HG03060 (cell line): ENCODE measurements at regions not wholly inside any gene's neighbourhood (a gene's known extent, or its start where the extent isn't known, plus 50 kb on each side); places are given as distances from the start of the nearest gene placed in this dataset.

Experiments
- ATAC-seq: cut with Tn5 transposase; IDR thresholded peaks from one replicate; pipeline ENCODE4 v1.9.1; 2021; ENCODE audit warnings: low read depth, moderate number of reproducible peaks; ENCODE audit not compliant: unreplicated experiment

DNA sequence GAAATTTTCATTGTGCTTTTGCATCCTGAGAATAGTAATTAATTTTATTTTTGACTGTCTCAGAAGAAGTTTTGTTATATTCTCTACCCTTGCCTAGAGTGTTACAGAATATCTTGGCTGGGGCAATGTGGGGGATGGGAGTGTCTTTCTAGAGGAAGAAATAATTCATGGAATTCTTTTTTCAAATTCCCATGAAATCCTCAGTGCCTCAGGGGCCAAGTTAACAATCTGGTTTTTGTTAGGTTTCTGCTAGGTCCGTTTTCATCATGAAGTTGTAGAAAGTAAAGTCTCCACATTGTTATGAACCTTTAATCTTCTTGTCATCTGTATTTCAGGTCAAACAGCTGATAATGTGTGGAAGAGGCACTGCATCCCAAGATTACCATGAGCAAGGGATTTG is 145.6 kb upstream of the GYPC start:
- no peak for ATAC-seq

DNA sequence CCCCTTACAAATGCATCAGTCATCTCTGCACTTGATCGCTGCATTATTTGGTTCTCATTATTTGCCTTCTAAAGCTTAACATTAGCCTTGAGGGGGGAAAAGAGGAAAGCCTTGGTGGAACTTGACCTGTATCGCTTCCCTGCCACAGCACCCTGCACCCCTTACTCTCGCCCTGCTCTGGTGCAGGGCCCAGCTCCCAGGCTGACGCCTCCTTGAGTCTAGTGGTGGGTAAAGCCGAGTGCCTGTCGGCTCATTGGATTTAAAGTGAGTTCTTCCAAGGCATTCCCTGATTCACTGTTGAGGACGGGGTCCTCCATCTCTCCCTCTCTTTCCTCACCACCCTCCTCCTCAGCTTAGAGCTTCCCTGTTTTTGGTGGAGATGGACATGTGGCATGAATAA is 145.0 kb upstream of the GYPC start:
- no peak for ATAC-seq

DNA sequence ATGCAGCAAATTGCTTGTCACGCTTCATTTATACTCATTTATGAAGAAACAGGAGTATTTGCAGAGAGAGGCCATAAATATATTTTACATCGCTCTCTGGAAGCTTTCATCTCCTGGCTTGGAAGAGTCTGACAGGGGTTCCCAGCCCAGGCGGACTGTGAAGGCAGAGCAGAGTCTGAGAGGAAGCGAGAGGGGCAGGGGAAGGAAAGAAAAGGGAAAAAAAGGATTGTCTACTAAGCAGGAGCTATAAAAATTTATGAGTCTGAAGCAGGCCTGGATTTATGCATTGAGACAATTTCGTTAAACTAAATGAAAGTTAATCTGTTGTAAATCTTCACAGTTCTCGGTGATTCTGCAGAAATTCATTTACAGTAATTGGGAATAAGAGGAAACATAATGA is 143.9 kb upstream of the GYPC start:
- no peak for ATAC-seq

DNA sequence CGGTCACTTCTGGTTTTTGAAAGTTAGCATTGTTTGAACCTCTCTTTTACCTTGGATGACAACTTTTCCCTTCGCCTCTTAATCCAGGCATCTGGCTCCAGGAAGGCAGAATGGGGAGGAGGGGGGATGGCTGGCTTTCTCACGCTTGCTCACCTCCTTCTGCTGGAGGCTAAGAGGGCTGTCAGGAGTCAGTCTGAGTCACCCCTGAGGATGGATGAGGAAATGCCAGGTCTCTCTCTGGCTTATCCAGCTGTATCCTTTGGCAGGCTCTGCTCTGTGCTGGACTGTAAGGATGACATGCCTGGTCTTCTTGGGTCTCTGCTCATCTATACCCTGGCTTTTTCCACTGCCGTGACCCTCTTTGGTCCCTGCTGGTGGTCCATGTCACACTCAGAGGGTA is 142.9 kb upstream of the GYPC start:
- ATAC-seq, result no peak

DNA sequence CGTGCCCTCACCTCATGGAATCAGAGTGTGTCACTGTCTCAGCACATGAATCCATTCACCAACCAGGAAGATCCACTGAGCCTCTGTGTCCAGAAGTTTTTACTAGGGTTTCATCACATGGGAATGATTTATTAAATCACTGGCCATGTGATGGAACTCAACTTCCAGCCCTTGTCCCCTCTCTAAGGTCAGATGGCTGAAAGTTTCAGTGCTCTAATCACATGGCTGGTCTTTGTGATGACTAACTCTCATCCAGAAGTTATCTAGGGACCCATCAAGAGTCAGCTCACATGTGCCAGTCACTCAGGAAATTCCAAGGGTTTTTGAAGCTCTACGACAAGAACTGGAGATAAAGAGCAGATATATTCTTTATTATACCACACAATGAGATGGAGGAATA is 140.5 kb upstream of the GYPC start:
- ATAC-seq, result no peak

DNA sequence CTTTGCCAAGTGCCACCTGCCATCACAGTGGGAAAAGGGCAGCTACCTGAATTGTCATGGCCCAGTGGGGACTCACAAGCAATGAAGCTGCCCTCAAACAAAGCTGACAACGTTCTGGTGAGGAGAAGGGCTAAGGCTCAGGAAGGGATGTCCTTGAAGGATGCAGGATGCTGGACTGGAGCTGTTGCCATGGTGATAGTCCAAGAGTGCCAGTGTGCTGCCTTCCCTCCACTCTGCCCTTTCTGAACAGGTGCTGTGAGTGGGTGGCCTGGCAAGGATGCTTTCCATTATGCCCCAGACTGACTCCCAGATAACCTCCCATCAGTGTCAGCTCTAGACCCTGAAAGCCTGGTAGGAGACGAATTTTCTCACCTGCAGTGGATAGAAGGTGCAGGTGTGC is 137.8 kb upstream of the GYPC start:
- ATAC-seq, result no peak

DNA sequence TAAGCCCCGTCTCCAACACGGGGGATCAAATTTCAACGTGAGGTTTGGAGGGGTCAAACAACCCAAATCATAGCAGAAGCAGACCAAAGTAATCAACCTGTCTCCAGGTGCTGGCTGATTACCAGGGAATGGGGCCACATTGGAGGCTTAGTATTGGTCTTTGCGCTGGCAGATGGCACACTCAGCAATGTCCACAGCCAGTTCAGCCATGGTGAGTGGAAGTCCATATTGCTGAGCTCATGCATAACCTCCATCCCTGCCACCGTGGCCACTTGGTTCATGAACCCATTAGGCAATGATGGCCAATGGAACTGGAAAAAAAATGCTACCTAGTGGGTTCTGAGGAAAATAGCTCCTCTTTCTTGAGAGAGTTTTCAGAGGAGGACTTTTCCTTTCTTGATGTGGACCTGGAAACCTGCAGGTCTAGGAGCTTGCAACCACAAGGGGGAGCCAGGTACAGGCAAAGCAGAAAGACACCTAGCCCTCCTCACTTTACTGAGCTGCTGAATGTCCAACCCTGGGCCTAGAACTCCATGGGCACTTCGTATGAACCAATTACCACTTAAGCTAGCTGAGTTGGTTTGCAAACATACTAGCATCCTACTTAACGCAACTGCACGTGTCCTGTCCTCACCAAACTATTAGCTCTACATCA is 128.0 kb upstream of the GYPC start:
- ATAC-seq, result peak; percentile 56

DNA sequence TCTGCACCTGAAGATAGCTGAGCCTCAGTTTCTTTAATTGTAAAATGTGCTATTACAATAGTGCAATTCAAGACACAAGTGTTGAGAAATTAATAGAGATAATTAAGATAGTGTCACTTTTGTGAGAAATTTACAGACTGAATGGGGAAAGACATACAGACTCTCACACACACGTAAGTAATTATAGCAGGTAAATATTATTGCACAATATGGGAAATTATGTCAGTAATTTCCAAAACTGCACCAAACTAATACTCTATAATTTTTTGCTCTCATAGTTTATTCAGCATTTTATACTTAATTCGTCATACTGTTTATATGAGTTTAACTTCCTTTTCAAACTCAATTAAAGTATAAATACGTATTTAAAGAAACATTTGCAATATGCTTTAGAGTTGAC is 124.9 kb upstream of the GYPC start:
- no peak for ATAC-seq

DNA sequence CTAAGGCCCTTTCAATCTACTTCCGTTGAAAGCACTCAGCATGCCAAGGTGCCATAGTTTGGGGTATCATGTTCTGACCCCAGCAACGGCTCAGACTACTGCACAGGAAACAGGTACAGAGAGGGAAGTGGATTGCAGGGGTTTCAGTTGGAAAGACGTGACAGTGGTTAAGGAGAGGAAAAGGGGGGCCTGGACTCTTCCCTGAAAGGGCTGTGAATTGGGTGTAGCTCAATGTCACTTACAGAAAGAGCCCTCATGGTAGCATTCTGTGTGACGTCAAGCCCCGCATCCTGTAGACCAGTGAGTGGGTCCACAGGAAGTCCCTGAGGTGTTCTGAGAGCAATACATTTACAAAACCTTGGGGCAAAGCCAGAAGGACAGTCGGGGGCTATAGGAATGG is 121.5 kb upstream of the GYPC start:
- ATAC-seq, result no peak

DNA sequence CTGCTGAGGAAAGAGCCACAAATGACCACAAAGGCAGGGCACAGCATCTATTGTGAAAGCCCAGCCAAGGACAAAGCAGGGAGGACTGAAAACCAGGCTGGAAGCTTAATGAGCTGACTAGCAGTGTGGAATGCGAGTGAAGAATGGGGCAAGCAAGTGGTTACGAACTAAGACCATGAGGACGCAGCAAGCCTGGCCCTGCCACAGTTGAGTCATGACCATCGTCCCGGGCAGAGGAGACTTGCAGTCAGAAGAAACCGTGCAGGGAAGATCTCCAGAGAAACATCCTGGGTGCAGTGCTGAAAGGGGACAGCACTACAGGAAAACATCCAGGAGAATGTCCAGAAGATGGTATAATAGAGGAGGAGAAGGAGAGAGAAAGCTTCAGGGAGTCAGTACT is 120.5 kb upstream of the GYPC start:
- no peak for ATAC-seq

DNA sequence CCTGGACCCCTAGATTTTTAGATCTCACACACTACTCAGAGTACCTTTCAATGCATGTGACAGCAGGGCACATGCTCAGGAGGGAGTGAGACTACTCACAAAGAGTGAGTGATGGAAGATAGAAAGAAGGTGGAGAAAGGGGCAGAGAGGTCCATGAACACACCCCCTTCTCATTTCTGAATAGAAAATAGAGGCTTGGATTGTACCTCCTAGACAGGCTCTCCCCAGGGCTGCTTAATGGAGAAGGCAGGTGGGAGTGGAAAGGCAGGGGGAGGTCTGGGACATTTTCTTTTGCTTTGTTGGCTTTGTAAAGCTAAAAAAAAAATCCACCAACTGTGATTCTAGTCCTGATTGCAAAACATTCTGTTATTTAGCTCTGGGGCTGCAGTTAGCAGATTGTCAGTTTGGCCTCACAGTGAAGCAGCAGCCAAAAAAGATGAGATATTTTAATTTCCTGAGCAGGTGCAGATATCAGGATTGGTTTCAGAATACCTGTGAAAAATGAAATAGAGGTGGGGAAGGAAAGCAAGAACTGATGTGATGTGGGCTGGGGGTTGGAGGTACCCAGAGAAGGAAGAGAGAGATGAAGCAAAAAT is 119.3 kb upstream of the GYPC start:
- ATAC-seq, result no peak

DNA sequence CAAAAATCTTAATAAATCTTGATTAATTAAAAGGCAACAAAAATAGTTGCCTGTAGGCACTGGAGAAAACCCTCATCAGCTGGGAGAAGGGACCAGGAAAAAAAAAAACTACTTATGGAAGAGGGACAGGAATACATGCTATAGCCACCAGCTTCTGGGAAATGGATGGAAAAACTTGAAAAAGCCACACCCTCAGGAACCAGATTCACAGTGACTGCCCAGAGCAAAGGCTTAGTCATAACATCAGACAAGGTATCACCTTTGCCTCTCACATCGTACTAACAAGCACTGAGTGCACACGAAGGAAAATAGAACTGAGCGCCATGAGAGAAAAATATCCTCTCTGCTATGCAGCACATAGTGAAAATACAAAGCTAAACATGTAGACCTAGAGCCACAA is 116.9 kb upstream of the GYPC start:
- no peak for ATAC-seq

DNA sequence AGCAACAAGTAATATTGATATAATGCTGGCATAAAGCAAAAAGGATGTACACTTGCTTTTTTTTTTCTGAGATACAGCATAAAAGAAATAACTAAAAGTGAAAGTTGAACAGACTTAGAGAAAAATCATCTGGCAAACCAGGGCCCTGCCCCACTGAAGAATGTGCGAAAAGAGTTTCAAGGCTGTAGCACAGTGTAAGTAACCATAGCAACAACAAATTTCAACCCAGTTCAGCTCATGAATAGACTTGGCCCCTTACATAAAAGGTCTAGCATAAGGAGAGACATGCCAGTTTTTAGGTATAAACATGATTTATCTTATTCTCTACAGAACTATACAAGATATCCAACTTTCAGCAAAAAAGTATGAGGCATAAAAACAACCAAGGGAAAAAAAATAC is 113.7 kb upstream of the GYPC start:
- no peak for ATAC-seq

DNA sequence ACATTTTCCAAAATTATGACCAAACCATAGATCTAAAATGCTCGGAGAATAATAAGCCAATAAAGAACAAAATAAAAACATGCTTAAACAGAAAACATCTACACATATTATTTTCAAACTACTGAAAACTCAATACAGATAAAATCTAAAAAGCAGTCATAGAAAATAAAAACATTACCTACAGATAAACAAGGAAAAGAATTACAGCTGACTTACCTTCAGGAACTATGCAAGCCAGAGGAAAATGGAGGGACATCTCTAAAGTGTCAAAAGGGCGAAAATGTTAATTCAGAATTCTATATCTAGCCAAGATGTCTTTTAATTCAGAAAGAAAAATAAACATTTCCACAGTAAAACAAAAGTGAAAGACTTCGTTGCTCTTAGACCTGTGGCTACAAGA is 112.9 kb upstream of the GYPC start:
- ATAC-seq, result no peak

DNA sequence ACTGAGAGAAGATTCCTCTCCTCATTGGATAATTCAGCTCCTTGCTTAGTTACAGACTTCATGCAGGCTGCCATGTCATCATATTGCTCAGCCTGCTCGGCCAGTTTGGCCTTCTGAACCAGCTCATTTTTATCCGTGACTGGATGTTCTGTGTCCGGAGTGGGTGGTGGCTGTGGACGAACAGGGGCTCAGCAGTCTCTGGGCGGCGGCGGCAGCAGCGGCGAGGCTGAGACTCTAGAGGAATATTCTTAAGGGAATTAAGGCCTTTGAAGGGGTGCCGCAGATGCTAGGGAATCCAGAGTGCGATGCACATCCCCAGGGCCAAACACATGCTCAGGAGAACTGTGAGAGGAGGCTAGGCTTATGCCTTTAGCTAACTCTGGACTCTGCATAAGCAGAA is 97.9 kb upstream of the GYPC start:
- no peak for ATAC-seq

DNA sequence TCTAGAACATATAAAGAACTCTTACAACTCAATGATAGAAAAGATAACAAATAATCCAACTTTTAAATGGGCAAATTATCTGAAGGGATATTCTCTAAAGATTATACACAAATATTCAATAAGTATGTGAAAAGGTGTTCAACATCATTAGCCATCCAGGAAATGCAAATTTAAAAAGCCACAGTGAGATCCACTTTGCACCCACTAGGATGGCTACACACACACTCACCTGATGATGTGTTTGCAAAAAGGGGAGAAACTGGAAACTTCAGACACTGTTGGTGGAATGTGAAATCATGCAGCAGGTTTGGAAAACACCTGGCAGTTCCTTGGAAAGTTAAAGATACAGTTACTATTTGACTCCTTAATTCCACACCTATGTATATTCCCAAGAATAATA is 87.2 kb upstream of the GYPC start:
- no peak for ATAC-seq

DNA sequence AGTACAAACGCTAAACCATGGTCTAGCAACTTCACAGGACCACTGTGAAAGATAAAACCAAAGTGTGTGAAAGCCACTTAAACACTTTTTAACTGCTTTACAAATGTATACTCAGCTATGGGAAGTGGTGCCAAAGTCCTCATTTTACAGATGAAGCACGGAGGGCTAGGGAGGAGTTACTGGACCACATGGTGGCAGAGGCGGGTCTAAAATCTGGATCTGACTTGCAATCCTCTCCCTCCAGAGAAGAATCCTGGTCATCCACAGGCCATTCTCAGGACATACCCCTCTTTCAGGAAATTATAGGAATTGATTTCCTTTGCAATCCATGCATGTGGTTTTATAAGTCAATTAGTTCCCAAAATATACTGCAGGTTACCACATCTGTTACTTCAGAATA is 84.6 kb upstream of the GYPC start:
- ATAC-seq, result no peak

DNA sequence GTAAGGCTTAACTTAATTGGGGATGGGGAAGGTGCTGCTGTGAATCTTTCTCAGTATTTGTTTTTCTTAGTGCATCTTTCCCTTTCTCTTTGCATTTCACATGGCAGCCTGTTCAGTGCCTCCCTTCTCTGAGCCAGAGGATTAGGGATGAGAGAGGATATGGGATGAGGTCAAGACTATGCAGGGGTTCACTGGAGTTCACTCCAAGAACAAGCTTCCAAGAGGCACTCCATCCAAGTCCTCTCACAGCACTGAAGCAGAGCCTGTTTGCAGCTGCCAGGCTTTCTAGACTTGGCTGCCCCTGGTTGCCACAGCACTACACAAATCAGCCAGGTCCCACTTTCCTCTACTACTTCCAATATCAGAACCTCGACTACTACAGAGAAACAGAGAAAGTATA is 80.3 kb upstream of the GYPC start:
- ATAC-seq, result no peak

DNA sequence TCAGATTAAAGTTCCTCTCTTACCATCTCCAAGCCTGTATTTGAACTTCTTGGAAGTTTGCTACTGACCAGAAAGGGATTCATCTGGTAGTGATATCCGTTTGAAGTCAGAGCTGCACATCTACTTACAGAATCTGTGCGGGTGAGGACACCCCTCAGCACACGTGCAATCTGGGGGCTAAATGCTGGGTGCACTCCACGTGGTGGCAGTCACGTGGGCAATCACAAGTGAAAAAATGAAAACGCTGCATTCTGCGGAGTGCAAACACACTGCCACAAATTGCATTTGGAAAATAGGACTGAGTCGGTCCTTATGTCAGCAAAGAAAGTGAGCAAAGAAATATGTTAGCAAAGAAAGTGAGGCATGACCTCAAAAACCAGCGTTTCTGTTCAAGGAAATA is 76.1 kb upstream of the GYPC start:
- ATAC-seq, result no peak

DNA sequence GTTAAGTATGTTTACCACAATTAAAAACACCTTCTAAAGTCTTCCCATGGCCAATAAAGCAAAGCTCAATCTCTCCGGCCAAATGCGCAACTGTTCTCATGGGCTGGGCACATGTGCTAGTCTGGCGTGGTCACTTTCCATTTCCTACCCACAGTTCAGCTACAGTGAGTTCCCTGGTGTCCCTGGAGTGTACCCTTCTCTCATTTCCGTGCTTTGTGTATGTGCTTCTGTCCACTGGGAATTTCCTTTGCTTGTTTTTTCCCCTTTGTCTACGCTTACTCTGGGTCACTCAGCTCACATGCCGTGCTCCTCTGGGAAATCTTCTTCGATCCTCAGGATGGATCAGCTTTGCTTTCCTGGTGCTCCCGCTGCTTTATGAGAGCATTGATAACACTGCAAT is 69.6 kb upstream of the GYPC start:
- ATAC-seq, result no peak

DNA sequence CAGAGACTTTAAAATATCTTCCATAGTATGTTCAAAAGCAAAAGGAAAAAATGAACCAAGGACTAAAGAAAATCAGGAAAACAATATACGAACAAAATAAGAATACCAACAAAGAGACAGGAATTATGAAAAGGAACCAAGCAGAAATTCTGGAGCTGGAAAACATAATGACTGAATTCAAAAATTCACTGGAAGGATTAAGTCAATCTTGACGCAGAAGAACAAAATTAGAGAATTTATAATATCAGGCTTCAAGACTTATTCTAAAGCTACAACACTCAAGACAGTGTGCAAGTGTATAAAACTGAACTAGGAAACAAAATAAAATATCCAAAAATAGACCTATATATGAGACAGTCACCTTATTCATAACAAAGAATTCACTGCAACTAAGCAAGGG is 56.9 kb upstream of the GYPC start:
- ATAC-seq, result no peak

DNA sequence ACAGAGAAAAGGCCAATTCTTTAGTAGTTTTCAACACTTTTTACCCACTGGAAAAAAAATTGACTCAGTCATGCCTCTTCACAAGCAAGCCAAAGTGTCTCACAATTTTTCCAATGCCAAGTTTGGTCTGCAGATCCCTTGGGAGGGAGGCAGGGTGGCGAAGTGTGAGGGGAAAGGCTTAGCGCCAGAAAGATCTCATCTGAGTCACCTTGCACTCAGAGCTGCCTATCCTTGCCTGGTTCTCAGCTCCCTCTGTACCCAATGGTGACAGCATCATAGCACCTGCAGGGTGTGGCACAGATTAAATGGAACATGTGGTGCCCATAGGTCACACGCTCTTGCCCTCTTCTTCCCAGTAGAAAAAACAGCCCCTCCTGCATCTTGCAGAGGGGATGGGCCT is 55.2 kb upstream of the GYPC start:
- ATAC-seq, result no peak

DNA sequence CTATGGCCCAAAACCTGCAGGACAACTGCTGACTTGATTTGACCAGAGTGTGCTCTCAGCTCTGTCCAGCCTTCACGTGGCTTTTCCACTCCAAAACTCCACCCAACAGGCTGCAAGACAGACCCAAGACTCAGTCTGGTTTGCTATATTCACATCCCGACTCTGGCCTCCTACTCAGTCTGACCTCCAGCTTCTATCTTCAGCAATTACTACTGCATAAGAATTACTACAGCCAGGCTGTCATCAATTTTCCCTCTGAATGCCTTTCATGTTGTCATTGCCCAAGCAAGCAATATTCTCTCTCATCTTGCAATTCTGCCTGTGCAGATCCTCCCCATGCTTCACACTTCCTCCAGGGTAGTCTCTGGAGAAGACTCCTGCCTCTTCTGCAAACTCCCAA is 53.6 kb upstream of the GYPC start:
- no peak for ATAC-seq
